H1 (cell line): ENCODE measurements at regions not wholly inside any gene's neighbourhood (a gene's known extent, or its start where the extent isn't known, plus 50 kb on each side); places are given as distances from the start of the nearest gene placed in this dataset.

Experiments used
- CEBPB ChIP-seq: IDR thresholded peaks from 2 replicates; pipeline ENCODE4 v1.6.1; 2012; ENCODE audit warnings: low read depth, low read length
- CTCF ChIP-seq, 3 experiments: IDR thresholded peaks; 1 replicate in 2 of 3; 2 replicates in 1 of 3; pipeline versions ENCODE4 v1.5.1 to v1.6.1; 2011; ENCODE audit warnings: low read length in 3 of 3, mild to moderate bottlenecking in 3 of 3, inconsistent platforms in 2 of 3, low read depth in 1 of 3, moderate library complexity in 1 of 3; ENCODE audit not compliant: insufficient read depth in 1 of 3; ENCODE audit errors: control extremely low read depth in 1 of 3
- EZH2 ChIP-seq: fragments of 200-600 bp; sonication (generic); IDR thresholded peaks from 2 replicates; pipeline ENCODE4 v1.7.1; 2012; ENCODE audit warnings: low read depth, mild to moderate bottlenecking, moderate library complexity, low read length, inconsistent platforms; ENCODE audit not compliant: severe bottlenecking
- POLR2A ChIP-seq, 2 experiments: IDR thresholded peaks; 1 replicate in 1 of 2; 2 replicates in 1 of 2; pipeline ENCODE4 v1.6.1; 2011; ENCODE audit warnings: low read depth in 2 of 2, low read length in 2 of 2, mild to moderate bottlenecking in 2 of 2; ENCODE audit errors: control extremely low read depth in 1 of 2
- RAD21 ChIP-seq, 2 experiments: IDR thresholded peaks in 1 of 2; conservative IDR thresholded peaks in 1 of 2; 2 replicates each; pipeline ENCODE4 v1.6.1; 2011; ENCODE audit warnings: low read depth in 2 of 2, low read length in 2 of 2, improper control_type of control experiment in 1 of 2, inconsistent platforms in 1 of 2, mild to moderate bottlenecking in 1 of 2, moderate library complexity in 1 of 2
- SP1 ChIP-seq: IDR thresholded peaks from 2 replicates; pipeline ENCODE4 v1.6.1; 2011; ENCODE audit warnings: low read depth, low read length

GRCh38 chr2:75361486-75361885, 162.2 kb upstream of the TACR1 start:
- TF ChIP-seq POLR2A (IDR thresholded peaks at IDR 0.05; ENCODE audit: control extremely low read depth in 1 of 2, low read depth in 2 of 2, low read length in 2 of 2): no peak
- TF ChIP-seq EZH2: no peak
- no peak for TF ChIP-seq CTCF (IDR thresholded peaks at IDR 0.05; ENCODE audit: control extremely low read depth in 1 of 3, insufficient read depth in 1 of 3, low read depth in 1 of 3, low read length in 3 of 3)
- TF ChIP-seq SP1: no peak
- no peak for TF ChIP-seq CEBPB
- TF ChIP-seq RAD21 (IDR thresholded peaks at IDR 0.05 in 1 of 2, conservative IDR thresholded peaks at IDR 0.05 in 1 of 2; ENCODE audit: low read depth in 2 of 2, low read length in 2 of 2): no peak
